ENCODE measurements at regions not wholly inside any gene's neighbourhood (a gene's known extent, or its start where the extent isn't known, plus 50 kb on each side); places are given as distances from the start of the nearest gene placed in this dataset.

- TF ChIP-seq CTCF (conservative IDR thresholded peaks at IDR 0.05 in 1 of 2, IDR thresholded peaks at IDR 0.05 in 1 of 2; ENCODE audit: extremely low read depth in 1 of 2, insufficient read depth in 1 of 2, low read depth in 1 of 2, low read length in 2 of 2) = no peak
- TF ChIP-seq EZH2 (IDR thresholded peaks at IDR 0.05; ENCODE audit: borderline replicate concordance, low read length) = no peak
Observed at GRCh38 chr18:28666216-28666615, 489.3 kb upstream of the CDH2 start.

Data from mammary epithelial cell (primary cell).